Smooth muscle cell (in vitro differentiated cells): ENCODE measurements at regions not wholly inside any gene's neighbourhood (a gene's known extent, or its start where the extent isn't known, plus 50 kb on each side); places are given as distances from the start of the nearest gene placed in this dataset.
A peak's percentile ranks its signal among the peaks of the same experiment; 100 is the strongest.

Source experiments
- DNase-seq: peaks from one replicate; lab custom pipeline; 2025; ENCODE audit not compliant: unreplicated experiment; lab: John Stamatoyannopoulos, UW
- H2AFZ ChIP-seq: fragments of 200-600 bp; sonication (generic); 2 replicates; pipeline ENCODE4 v1.6.0; 2016; ENCODE audit warnings: antibody characterized with exemption, low read depth, mild to moderate bottlenecking
- H3F3A ChIP-seq: fragments of 200-600 bp; sonication (generic); 2 replicates; pipeline ENCODE4 v1.6.0; 2017; ENCODE audit warnings: antibody characterized with exemption, low read depth
- H3K27ac ChIP-seq: fragments of 200-600 bp; sonication (generic); 2 replicates; pipeline ENCODE4 v1.5.1; 2016; ENCODE audit warnings: low read depth, mild to moderate bottlenecking
- H3K27me3 ChIP-seq: fragments of 200-600 bp; sonication (generic); 2 replicates; pipeline ENCODE4 v1.6.1; 2016; ENCODE audit warnings: low read depth, mild to moderate bottlenecking
- H3K36me3 ChIP-seq: fragments of 200-600 bp; sonication (generic); 2 replicates; pipeline ENCODE4 v1.5.1; 2016; ENCODE audit warnings: low read depth
- H3K4me1 ChIP-seq: fragments of 200-600 bp; sonication (generic); 2 replicates; pipeline ENCODE4 v1.5.1; 2016; ENCODE audit warnings: low read depth
- H3K4me2 ChIP-seq: fragments of 200-600 bp; sonication (generic); 2 replicates; pipeline ENCODE4 v1.6.0; 2016; ENCODE audit warnings: mild to moderate bottlenecking
- H3K4me3 ChIP-seq: fragments of 200-600 bp; sonication (generic); 2 replicates; pipeline ENCODE4 v1.5.1; 2016; ENCODE audit warnings: mild to moderate bottlenecking
- H3K79me2 ChIP-seq: fragments of 200-600 bp; sonication (generic); 2 replicates; pipeline ENCODE4 v1.6.0; 2016; ENCODE audit warnings: low read depth, mild to moderate bottlenecking
- H3K9ac ChIP-seq: fragments of 200-600 bp; sonication (generic); 2 replicates; pipeline ENCODE4 v1.6.0; 2016; ENCODE audit warnings: low read depth
- H3K9me3 ChIP-seq: fragments of 200-600 bp; sonication (generic); replicated peaks from 2 replicates; pipeline ENCODE4 v1.5.1; 2016; ENCODE audit warnings: low read depth
- H4K20me1 ChIP-seq: fragments of 200-600 bp; sonication (generic); 2 replicates; pipeline ENCODE4 v1.6.0; 2016; ENCODE audit warnings: low read depth
- WGBS: methylation state at CpG from one replicate; pipeline ENCODE4 v1.1.7; 2016; ENCODE audit warnings: low lambda C conversion rate; 5-methylcytosine and 5-hydroxymethylcytosine counted together
- TF ChIP-seq, protein P1 (sequence below): fragments of 200-600 bp; sonication (generic); IDR thresholded peaks from 2 replicates; pipeline ENCODE4 v1.5.1; 2017; ENCODE audit warnings: borderline replicate concordance, mild to moderate bottlenecking, antibody characterized with exemption; ENCODE audit not compliant: insufficient read depth, poor library complexity, severe bottlenecking

DNA sequence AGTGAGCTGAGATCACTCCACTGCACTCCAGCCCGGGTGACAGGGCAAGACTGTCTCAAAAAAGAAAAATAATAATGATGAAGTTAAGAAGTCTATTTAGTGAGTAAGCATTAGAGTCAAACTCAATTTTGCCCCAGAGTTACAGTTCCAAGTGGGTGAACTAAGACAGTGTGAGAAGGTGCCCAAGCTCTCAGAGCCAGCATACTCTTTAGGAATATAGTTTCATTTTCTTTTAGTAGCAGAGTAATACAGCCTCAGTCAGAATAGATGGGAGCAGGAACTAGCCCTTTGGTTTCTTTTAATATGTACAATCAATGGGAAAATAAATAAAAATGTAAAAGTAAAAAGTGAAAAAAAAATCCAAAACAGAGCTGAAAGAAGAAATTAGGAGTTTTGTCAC is 87.0 kb upstream of the ADGRF1 start:
- no peak overlapping the region for H3K4me2 ChIP-seq
- no peak overlapping the region for H3K4me3 ChIP-seq
- H3K4me1 ChIP-seq = peaks cover 9% of the 10 kb centered on the region
- no peak overlapping the region for H2AFZ ChIP-seq
- H3K79me2 ChIP-seq = no peaks in the 10 kb centered on the region
- no peaks in the 10 kb centered on the region for H3K9me3 ChIP-seq
- DNase-seq = no peak
- H3K36me3 ChIP-seq = no peaks in the 10 kb centered on the region
- H3F3A ChIP-seq = no peaks in the 10 kb centered on the region
- no peak overlapping the region for H3K27ac ChIP-seq
- 91% methylated on average over 1 of the region's 1 CpG for WGBS
- H4K20me1 ChIP-seq = no peaks in the 10 kb centered on the region
- H3K27me3 ChIP-seq = no peaks in the 10 kb centered on the region
- TF ChIP-seq, protein P1, sequence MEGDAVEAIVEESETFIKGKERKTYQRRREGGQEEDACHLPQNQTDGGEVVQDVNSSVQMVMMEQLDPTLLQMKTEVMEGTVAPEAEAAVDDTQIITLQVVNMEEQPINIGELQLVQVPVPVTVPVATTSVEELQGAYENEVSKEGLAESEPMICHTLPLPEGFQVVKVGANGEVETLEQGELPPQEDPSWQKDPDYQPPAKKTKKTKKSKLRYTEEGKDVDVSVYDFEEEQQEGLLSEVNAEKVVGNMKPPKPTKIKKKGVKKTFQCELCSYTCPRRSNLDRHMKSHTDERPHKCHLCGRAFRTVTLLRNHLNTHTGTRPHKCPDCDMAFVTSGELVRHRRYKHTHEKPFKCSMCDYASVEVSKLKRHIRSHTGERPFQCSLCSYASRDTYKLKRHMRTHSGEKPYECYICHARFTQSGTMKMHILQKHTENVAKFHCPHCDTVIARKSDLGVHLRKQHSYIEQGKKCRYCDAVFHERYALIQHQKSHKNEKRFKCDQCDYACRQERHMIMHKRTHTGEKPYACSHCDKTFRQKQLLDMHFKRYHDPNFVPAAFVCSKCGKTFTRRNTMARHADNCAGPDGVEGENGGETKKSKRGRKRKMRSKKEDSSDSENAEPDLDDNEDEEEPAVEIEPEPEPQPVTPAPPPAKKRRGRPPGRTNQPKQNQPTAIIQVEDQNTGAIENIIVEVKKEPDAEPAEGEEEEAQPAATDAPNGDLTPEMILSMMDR = no peak
- no peak overlapping the region for H3K9ac ChIP-seq

DNA sequence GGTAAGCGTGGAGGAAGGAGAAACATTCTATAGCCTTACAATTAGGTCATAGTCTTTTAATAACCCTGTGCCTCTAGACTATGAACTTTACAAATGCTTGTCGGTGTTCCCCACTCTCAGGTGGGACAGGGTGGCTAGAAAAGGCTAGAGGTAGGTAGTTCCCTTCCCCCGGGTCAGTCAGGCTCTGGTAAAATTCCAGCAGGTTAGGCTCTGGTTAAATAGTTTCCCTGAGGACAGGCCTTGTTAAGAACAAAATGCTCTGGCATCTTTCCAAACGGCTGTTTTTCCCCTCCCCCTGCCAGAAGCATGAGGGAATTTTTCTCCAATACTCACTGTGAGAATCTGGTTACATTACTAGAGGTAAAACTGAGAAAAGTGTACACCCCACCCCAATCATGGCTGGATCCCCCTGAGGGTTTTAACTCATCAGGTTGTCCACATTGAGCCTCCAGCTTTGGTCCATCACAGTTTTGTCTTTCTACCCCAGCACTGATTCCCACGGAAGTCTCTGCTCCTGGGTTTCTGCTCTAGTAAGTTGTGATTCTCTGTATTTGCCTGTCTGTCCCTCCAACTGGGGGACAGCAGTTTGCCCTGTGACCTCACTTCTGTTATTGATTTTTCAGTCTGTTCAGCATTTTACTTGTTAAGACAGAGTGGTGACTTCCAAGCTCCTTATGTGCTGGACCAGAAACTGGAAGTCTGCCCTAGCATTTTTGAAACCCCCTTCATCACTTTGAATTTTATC is 84.7 kb upstream of the ADGRF1 start:
- TF ChIP-seq, protein P1 = no peak
- H3K4me1 ChIP-seq = peaks cover 9% of the 10 kb centered on the region
- no peaks in the 10 kb centered on the region for H3K27me3 ChIP-seq
- no peaks in the 10 kb centered on the region for H3K36me3 ChIP-seq
- H3K27ac ChIP-seq = no peak overlapping the region
- peak overlapping the region; percentile 82 for H2AFZ ChIP-seq
- H3F3A ChIP-seq = no peaks in the 10 kb centered on the region
- no peak overlapping the region for H3K4me3 ChIP-seq
- 30% methylated on average over 5 of the region's 5 CpGs for WGBS
- H3K79me2 ChIP-seq = no peaks in the 10 kb centered on the region
- H4K20me1 ChIP-seq = no peaks in the 10 kb centered on the region
- no peak for DNase-seq
- no peak overlapping the region for H3K9ac ChIP-seq
- peak overlapping the region; percentile 7 for H3K4me2 ChIP-seq
- H3K9me3 ChIP-seq = no peaks in the 10 kb centered on the region

DNA sequence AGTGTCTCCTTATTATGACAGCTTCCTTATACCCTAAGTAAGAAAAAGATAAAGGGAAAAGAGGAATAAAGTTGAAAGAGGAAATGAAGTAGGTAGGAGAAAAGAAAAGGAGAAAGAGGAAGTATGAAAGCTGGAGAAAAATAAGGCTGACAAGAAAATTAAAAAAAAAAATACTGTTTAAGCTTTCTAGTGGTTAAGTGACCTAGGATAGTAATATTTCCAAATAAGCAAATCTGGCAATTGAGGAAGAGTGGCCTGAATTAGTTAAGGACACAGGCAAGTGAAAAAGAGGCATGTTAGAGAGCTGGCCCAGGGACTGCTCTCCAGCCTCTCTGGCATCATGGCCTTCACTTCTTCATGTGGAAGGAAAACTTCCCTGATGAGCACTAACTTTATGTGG is 76.5 kb upstream of the ADGRF1 start:
- Histone ChIP-seq H4K20me1 (no peaks in the 10 kb centered on the region), H3K27me3 (no peaks in the 10 kb centered on the region), H3K4me2 (no peak overlapping the region), H3F3A (no peaks in the 10 kb centered on the region), H3K4me1 (no peaks in the 10 kb centered on the region), H3K9me3 (no peaks in the 10 kb centered on the region), H3K4me3 (no peak overlapping the region), H3K27ac (no peak overlapping the region), H2AFZ (no peak overlapping the region), H3K9ac (no peak overlapping the region), H3K79me2 (no peaks in the 10 kb centered on the region), H3K36me3 (no peaks in the 10 kb centered on the region)
- TF ChIP-seq, protein P1 = no peak
- DNase-seq = no peak

DNA sequence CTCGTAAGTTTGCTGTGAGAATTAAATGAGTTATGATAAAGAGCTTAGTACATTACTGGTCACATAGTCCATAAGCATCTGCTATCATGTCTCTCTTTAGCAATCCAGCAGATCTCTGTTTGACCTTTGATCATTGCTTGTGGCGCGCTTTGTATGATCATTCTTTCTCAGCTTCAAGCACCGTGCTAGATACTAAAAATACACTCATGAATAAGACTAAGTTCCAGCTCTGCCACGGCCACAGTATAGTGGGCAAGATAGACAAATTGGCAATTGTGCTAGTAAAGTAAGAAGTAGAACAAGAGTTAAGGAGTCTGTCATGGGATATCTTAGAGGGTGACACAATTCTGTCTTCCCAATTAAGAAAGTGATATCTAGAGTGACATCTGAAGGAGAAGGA is 75.2 kb upstream of the ADGRF1 start:
- H3K36me3 ChIP-seq = no peaks in the 10 kb centered on the region
- H3K79me2 ChIP-seq = no peaks in the 10 kb centered on the region
- no peak overlapping the region for H3K27ac ChIP-seq
- DNase-seq = no peak
- H3F3A ChIP-seq = no peaks in the 10 kb centered on the region
- H3K4me3 ChIP-seq = no peak overlapping the region
- H3K9me3 ChIP-seq = no peaks in the 10 kb centered on the region
- no peak overlapping the region for H3K9ac ChIP-seq
- H3K27me3 ChIP-seq = no peaks in the 10 kb centered on the region
- 63% methylated on average over 5 of the region's 5 CpGs for whole genome bisulfite sequencing
- TF ChIP-seq, protein P1 = no peak
- no peak overlapping the region for H3K4me2 ChIP-seq
- no peaks in the 10 kb centered on the region for H3K4me1 ChIP-seq
- H4K20me1 ChIP-seq = no peaks in the 10 kb centered on the region
- H2AFZ ChIP-seq = peak overlapping the region; percentile 8
